Head of caudate nucleus (tissue), 42 donors: ENCODE measurements at regions not wholly inside any gene's neighbourhood (a gene's known extent, or its start where the extent isn't known, plus 50 kb on each side); places are given as distances from the start of the nearest gene placed in this dataset.
A peak's percentile ranks its signal among the peaks of the same experiment; 100 is the strongest.
"Not testable (repeated sequence)": the region's sequence is repeated elsewhere in the genome, so short reads cannot be mapped to it uniquely, and the experiment has no call there.

Experiments used
- DNase-seq, 42 donors: peaks; one replicate each; pipeline versions ENCODE4 v3.0.0 to v3.0.0-alpha.2; 2020 to 2021; ENCODE audit warnings: mixed read lengths in 7 of 42
- intact Hi-C: fragments of 100-400 bp; cut with DNase I; formaldehyde crosslinking; loops from one replicate; pipeline ENCODE4 v1.15.0; 2022

GRCh38 chr6:98039904-98040607 lies 757.0 kb upstream of the MMS22L start:
- intact Hi-C loops = loop anchor here (10.0 kb wide), 1 partner anchor 605 kb away; no protein-coding TSS in a partner anchor
- peak in 6 of 42 donors; percentile 16 to 39 (median 22) for DNase-seq

GRCh38 chr6:98041056-98041455 lies 758.0 kb upstream of the MMS22L start:
- intact Hi-C loops = loop anchor here (10.0 kb wide), 1 partner anchor 606 kb away; no protein-coding TSS in a partner anchor
- DNase-seq = no peak

- intact Hi-C loops = loop anchor here (10.0 kb wide), 1 partner anchor 607 kb away; no protein-coding TSS in a partner anchor
Observed at GRCh38 chr6:98041921-98042320, 758.9 kb upstream of the MMS22L start.

GRCh38 chr6:98044151-98044561 lies 761.1 kb upstream of the MMS22L start:
- intact Hi-C loops = loop anchor here (10.0 kb wide), 1 partner anchor 609 kb away; no protein-coding TSS in a partner anchor
- peak in 3 of 42 donors; percentile 12 to 19 (median 17) for DNase-seq

More at GRCh38 chr6:98041921-98042320, 758.9 kb upstream of the MMS22L start:
- no peak for DNase-seq

GRCh38 chr6:98044791-98045470 lies 761.9 kb upstream of the MMS22L start:
- intact Hi-C loops = loop anchor here (10.0 kb wide), 1 partner anchor 610 kb away; no protein-coding TSS in a partner anchor
- DNase-seq = peak in 1 of 42 donors; percentile 29

GRCh38 chr6:98047164-98047563 lies 764.1 kb upstream of the MMS22L start:
- no peak for DNase-seq
- intact Hi-C loops = loop anchor here (10.0 kb wide), 1 partner anchor 612 kb away; no protein-coding TSS in a partner anchor

GRCh38 chr6:98047871-98048270 lies 764.9 kb upstream of the MMS22L start:
- intact Hi-C loops = loop anchor here (10.0 kb wide), 1 partner anchor 613 kb away; no protein-coding TSS in a partner anchor

GRCh38 chr6:98054453-98054852 lies 771.4 kb upstream of the MMS22L start:
- intact Hi-C loops = loop anchor here (10.0 kb wide), 1 partner anchor 790 kb away; no protein-coding TSS in a partner anchor

More at GRCh38 chr6:98047871-98048270, 764.9 kb upstream of the MMS22L start:
- DNase-seq = peak in 22 of 42 donors; percentile 12 to 63 (median 32)

GRCh38 chr6:98056955-98057354 lies 773.9 kb upstream of the MMS22L start:
- intact Hi-C loops = loop anchor here (10.0 kb wide), 1 partner anchor 788 kb away; no protein-coding TSS in a partner anchor

More at GRCh38 chr6:98054453-98054852, 771.4 kb upstream of the MMS22L start:
- DNase-seq = no peak

GRCh38 chr6:98067375-98067774 lies 767.0 kb upstream of the POU3F2 start:
- no peak for DNase-seq
- intact Hi-C loops = no loop called here

More at GRCh38 chr6:98056955-98057354, 773.9 kb upstream of the MMS22L start:
- no peak for DNase-seq

GRCh38 chr6:98088537-98088936 lies 745.8 kb upstream of the POU3F2 start:
- DNase-seq, intact Hi-C loops: not testable (repeated sequence)

- intact Hi-C loops = no loop called here
- no peak for DNase-seq
Observed at GRCh38 chr6:98092331-98092730, 742.0 kb upstream of the POU3F2 start.

GRCh38 chr6:98094696-98095095 lies 739.7 kb upstream of the POU3F2 start:
- intact Hi-C loops = no loop called here
- DNase-seq = no peak

GRCh38 chr6:98107801-98108200 lies 726.6 kb upstream of the POU3F2 start:
- intact Hi-C loops = no loop called here
- no peak for DNase-seq

GRCh38 chr6:98116455-98116854 lies 717.9 kb upstream of the POU3F2 start:
- DNase-seq = no peak
- intact Hi-C loops = no loop called here

GRCh38 chr6:98117068-98117467 lies 717.3 kb upstream of the POU3F2 start:
- DNase-seq = no peak
- intact Hi-C loops = no loop called here

- intact Hi-C loops = no loop called here
- DNase-seq = peak in 7 of 42 donors; percentile 1 to 42 (median 8)
Observed at GRCh38 chr6:98118397-98119045, 715.9 kb upstream of the POU3F2 start.

GRCh38 chr6:98124171-98124570 lies 710.2 kb upstream of the POU3F2 start:
- no peak for DNase-seq
- intact Hi-C loops = no loop called here

GRCh38 chr6:98131290-98131990 lies 702.9 kb upstream of the POU3F2 start:
- intact Hi-C loops = no loop called here
- no peak for DNase-seq
